ENCODE measurements at regions not wholly inside any gene's neighbourhood (a gene's known extent, or its start where the extent isn't known, plus 50 kb on each side); places are given as distances from the start of the nearest gene placed in this dataset.

GRCh38 chr3:186477876-186478275 lies 66.3 kb downstream of the CRYGS start:
- intact Hi-C loops (cut with DNase I): no loop called here
- Histone ChIP-seq H3K27ac (no peak overlapping the region), H3K4me1 (replicated peaks in 1 of 2) (no peaks in the 10 kb centered on the region), H3K36me3 (replicated peaks in 1 of 2) (no peaks in the 10 kb centered on the region), H3K9me3 (replicated peaks in 1 of 3) (no peaks in the 10 kb centered on the region), H3K4me3 (no peak overlapping the region), H3K27me3 (no peaks in the 10 kb centered on the region)
- TF ChIP-seq POLR2A (IDR thresholded peaks at IDR 0.05) (no peak), CTCF (IDR thresholded peaks at IDR 0.05) (no peak)
- 86 to 90% (median 88%) methylated on average over 4 of the region's 4 CpGs for WGBS, 4 donors
- DNase-seq: no peak

DNA sequence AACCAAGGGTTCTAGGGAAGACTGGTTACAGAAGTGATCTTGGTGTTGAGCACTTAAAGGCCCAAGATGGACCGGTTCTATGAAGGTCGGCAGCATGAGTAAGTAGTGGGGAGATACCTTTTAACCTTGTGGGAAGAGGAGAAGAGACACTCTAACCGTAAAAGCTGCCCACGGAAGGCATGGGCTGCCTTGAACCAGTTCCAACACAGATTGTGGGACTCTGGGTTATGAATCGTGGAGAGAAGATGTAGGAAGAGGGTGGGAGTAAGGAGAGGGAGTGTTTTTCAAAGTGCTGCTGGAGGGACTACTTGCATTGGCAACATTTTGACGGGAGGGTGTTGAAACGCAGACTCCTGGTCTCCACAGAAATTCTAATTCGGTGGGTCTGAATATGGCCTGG lies 67.1 kb downstream of the CRYGS start:
- Histone ChIP-seq H3K4me1 (replicated peaks in 1 of 2) (no peaks in the 10 kb centered on the region), H3K27me3 (no peaks in the 10 kb centered on the region), H3K9me3 (replicated peaks in 1 of 3) (no peaks in the 10 kb centered on the region), H3K27ac (no peak overlapping the region), H3K4me3 (no peak overlapping the region), H3K36me3 (replicated peaks in 1 of 2) (no peaks in the 10 kb centered on the region)
- WGBS, 4 donors: 72 to 80% (median 76%) methylated on average over 8 of the region's 8 CpGs
- no peak for TF ChIP-seq POLR2A (IDR thresholded peaks at IDR 0.05)
- TF ChIP-seq CTCF (IDR thresholded peaks at IDR 0.05): no peak
- no peak for DNase-seq
- intact Hi-C loops (cut with DNase I): no loop called here

DNA sequence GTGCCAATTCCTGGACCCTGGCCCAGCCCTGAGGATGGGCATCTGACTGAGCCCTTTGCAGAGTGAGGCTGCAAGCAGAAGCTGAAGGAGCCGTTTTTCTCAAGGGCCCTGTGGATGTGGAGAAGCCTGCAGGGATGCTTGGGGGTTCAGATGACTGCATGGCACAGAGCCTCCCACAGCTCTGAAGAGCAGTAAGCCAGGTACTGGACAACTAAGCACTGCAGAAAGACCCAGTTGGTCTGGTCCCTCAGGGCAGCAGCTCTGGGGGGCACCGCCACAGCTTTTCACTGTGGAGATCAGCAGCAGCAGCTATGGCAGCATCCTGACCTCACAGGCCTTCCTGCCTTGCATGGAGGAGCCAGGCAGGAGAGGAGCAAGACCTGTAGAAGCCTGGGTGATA lies 67.6 kb downstream of the CRYGS start:
- Histone ChIP-seq H3K27me3 (no peaks in the 10 kb centered on the region), H3K27ac (no peak overlapping the region), H3K9me3 (replicated peaks in 1 of 3) (no peaks in the 10 kb centered on the region), H3K4me3 (no peak overlapping the region), H3K36me3 (replicated peaks in 1 of 2) (no peaks in the 10 kb centered on the region), H3K4me1 (replicated peaks in 1 of 2) (no peaks in the 10 kb centered on the region)
- TF ChIP-seq POLR2A (IDR thresholded peaks at IDR 0.05) (no peak), CTCF (IDR thresholded peaks at IDR 0.05) (no peak)
- intact Hi-C loops (cut with DNase I): no loop called here
- 70 to 97% (median 82%) methylated on average over 1 to 2 of the region's 2 CpGs for WGBS, 4 donors
- no peak for DNase-seq

- WGBS, 4 donors: 57 to 75% (median 68%) methylated on average over 3 of the region's 3 CpGs
- H3K4me3 ChIP-seq: no peak overlapping the region
Measured at GRCh38 chr3:186476044-186476468, 68.1 kb downstream of the CRYGS start.

More at GRCh38 chr3:186476044-186476468, 68.1 kb downstream of the CRYGS start:
- no peaks in the 10 kb centered on the region for H3K27me3 ChIP-seq
- no peaks in the 10 kb centered on the region for H3K36me3 ChIP-seq (replicated peaks in 1 of 2)
- H3K27ac ChIP-seq: no peak overlapping the region
- H3K4me1 ChIP-seq (replicated peaks in 1 of 2): no peaks in the 10 kb centered on the region
- intact Hi-C loops (cut with DNase I): no loop called here
- H3K9me3 ChIP-seq (replicated peaks in 1 of 3): no peaks in the 10 kb centered on the region
- DNase-seq: no peak
- TF ChIP-seq POLR2A (IDR thresholded peaks at IDR 0.05) (no peak), CTCF (IDR thresholded peaks at IDR 0.05) (no peak)

All from adrenal gland (tissue), 9 donors.